ENCODE measurements at regions not wholly inside any gene's neighbourhood (a gene's known extent, or its start where the extent isn't known, plus 50 kb on each side); places are given as distances from the start of the nearest gene placed in this dataset.
"Not testable (repeated sequence)": the region's sequence is repeated elsewhere in the genome, so short reads cannot be mapped to it uniquely, and the experiment has no call there.

GRCh38 chrX:124426288-124427169 lies 80.2 kb downstream of the SH2D1A start:
- DNase-seq (ENCODE audit: low read depth), result no peak

DNA sequence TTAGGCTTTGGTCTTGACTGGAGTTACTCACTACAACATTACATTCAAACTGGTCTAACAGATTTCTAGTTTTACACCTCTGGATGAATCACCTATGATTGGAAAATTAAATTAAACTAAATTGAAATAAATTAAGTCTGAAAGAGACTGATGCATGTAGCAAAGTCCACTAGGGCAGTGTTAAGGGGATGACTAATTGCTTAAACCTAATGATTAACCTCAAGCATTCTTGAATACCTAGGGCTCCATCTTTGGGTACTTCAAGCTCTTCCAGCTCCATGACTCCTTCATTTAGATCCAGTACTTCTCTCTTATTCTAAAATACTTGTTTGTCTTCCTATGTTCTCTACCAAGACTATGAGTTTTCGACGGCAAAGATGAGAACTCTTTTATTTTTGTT lies 86.8 kb downstream of the SH2D1A start:
- DNase-seq (ENCODE audit: low read depth), result no peak

GRCh38 chrX:124435616-124436015 lies 89.3 kb downstream of the SH2D1A start:
- no peak for DNase-seq (ENCODE audit: low read depth)

DNA sequence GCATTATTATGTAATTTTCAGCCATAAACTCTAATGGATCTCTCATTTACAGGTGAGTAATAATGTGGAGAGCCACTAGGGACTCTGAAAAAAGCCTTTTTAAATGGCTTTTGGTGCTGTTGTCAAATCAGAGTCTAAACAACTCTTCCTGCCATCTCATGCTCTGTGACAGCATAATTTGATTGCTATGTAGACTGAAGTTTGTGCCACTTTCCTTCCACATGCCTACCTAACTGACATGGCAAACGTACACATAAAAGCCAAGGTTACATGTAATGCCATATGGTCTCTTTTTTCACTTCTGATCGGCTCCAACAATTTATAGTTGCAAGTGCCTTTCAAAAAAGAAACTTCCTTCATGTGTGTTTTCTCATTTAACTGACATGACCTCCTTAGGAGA lies 94.3 kb downstream of the SH2D1A start:
- DNase-seq (ENCODE audit: low read depth), result no peak

- DNase-seq (ENCODE audit: low read depth), result no peak
These were observed 95.7 kb downstream of the SH2D1A start for GRCh38 chrX:124441971-124442590.

- DNase-seq (ENCODE audit: low read depth), result no peak
These were observed 109.6 kb downstream of the SH2D1A start for GRCh38 chrX:124455966-124456365.

DNA sequence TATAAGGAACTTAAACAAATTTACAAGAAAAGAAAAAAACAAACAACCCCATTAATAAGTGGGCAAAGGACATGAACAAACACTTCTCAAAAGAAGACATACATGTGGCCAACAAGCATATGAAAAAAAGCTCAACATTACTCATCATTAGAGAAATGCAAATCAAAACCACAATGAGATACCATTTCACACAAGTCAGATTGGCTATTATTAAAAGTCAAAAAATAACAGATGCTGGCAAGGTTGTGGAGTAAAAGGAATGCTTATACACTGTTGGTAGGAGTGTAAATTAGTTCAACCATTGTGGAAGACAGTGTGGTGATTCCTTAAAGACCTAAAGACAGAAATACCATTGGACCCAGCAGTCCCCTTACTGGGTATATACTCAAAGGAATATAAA lies 113.5 kb downstream of the SH2D1A start:
- DNase-seq (ENCODE audit: low read depth), result not testable (repeated sequence)

DNA sequence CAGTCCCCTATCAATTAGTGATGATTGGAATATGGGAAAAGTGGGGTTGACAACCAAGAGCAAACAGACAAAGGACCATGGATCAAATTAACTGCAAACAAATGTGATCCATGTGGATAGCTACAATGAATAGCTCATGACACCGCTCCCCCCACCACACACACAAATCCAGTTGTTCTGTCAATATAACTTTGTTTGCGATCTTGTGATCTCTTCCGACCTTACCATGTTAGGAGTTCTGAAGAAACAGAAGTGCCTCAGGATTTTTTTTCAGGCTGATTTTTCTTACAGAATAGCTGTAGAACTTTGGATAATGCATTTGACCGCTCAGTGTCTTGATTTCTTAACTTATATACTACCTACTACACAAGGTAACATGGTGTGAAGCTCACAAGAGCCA lies 116.6 kb downstream of the SH2D1A start:
- no peak for DNase-seq (ENCODE audit: low read depth)

DNA sequence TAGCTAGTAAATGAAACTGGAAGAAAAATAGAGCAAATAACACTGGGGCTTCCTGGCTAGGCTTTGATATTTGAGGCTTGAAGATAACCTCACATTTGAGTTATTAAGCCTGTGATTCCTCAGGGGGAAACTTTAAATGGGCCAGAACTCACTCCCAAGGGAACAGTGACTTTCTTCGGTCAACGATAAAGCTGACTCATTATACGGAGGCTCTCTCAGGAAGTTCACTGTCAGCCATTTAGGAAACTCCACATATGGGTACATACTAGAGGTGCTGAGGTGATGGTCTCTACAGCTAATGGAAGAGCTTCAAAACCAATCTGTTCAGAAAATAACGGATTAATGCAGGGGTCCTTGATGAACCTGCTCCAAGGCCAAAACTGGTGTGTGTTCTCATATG lies 120.8 kb downstream of the SH2D1A start:
- DNase-seq (ENCODE audit: low read depth), result no peak

DNA sequence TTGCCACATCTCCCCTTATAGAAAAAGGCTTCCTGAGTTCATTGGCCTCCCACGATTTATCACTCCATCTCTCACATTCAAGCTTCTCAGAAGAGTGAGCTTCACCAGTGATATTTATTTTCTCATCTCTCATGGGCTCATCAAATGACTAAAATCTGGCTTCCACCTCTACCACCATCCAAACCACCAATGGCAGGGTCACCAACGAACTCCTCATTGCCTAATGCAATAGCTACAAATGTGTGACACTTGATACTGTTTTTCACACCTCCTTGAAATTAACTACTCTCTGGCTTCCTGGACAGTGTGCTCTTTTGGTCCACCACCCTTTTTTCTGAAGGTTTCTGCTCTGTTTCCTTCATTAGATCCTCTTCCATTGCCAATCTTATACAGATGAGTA lies 129.0 kb downstream of the SH2D1A start:
- DNase-seq (ENCODE audit: low read depth), result no peak

DNA sequence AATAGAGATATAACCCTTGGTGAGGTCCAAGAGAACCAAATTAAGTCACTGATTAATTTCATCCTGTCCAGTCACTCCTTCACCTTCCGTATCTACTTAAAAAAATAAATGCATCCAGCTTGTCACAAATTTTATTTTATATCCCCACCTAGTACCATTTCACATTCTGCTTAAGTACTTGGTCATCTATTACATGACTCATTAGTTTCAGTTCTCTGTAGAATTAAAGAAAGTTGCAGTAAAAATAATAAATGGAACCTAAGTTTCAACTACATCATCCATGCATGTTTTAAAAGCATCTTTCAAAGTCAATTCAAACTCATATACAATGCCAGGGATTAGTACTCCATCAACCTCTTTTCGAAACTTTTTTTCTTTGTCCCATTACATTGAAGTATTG lies 130.2 kb downstream of the SH2D1A start:
- no peak for DNase-seq (ENCODE audit: low read depth)

- DNase-seq (ENCODE audit: low read depth), result no peak
These were observed 131.7 kb downstream of the SH2D1A start for GRCh38 chrX:124478046-124478445.

GRCh38 chrX:124488412-124489161 lies 142.2 kb downstream of the SH2D1A start:
- no peak for DNase-seq (ENCODE audit: low read depth)

DNA sequence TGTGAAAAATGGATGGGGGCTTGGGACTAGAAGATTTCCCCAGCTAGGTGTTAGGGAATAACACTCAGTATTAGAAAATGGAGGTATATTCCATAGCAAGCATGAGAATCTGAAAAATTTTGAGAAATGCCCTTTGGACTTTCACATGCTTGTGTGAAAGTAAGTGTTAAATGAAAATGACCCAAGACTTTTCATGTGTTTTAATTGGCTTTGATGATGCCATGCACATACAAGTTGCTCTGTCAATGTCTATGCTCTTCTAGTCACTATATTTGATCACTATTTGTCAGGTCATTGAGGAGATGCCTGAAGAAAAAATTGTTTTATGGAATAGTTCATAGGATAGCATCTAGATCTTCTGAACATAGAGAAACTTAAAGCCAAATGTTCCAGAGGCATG lies 147.6 kb downstream of the SH2D1A start:
- no peak for DNase-seq (ENCODE audit: low read depth)

DNA sequence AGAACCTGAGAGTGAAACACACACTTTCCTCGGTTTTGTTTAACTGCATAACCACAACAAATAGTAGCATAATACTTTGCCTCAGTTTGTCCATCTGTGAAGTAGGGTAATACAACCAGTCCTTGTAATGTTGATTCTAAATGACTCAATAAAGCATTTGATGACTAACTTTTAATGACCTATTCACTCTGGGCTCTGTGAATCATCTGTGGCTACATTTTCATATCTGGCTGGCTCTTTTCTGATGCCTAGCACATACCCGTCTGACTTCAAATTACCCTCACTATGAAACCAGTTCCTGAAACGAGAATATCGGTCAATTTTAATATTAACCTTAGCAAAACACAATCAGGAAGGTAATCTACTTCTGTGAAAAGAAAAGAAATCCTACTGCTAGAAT lies 151.0 kb downstream of the SH2D1A start:
- DNase-seq (ENCODE audit: low read depth), result no peak

DNA sequence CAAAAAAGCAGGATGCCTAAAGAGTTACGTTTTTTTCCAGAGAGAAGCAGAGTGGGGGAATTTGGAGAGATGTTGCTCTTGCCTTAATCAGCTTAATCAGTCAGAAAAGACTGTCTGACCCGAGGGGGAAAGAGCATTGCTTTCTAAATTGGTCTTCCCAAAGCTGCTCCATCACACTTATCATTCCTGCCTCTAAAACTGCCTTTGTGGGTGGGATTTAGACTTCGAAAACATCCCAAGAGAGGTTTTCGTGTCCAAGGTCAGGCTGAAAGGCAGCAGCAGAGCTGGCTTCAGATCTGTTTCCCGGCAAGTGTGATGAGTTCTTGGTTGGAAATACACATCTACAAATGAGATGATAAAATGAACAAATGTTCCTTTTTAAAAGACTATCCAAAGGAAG lies 155.2 kb downstream of the SH2D1A start:
- DNase-seq (ENCODE audit: low read depth), result no peak

DNA sequence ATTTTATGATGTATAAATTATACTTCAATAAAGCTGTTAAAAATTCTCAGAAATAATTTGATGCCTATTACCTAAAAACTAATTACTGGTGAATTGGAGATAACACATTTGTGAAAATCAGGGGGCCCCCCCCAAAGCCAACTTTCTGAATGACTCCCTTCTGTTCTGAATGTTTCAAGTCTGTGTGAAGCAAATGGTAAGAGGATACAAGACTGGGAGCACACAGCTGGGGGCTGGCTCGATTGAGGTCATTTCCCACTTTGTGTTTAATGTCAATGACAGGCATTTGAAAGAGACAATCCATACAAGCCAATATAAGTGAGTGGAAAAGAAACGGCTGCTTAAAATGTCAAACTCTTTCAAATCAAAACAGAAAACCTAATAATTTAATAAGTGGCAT lies 155.8 kb downstream of the SH2D1A start:
- DNase-seq (ENCODE audit: low read depth), result no peak

DNA sequence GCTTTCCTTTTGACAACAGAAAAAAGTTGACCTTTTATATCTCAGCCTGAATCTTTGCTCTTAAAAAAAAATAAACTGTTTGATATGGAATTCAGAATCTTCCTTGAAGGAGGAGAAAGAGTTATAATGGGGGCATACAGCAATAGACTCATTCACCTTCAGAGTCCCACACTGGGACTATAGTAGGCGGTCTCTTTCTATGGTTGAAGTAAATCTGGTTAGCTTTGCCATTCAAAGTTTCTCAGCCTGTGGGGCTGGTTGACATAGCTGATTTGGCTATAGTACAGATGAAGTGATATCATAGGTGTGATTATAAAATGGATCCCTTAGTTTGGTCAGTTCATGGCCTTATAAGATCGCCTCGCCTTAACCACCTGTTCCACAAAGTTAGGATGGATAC lies 156.2 kb downstream of the SH2D1A start:
- DNase-seq (ENCODE audit: low read depth), result no peak

DNA sequence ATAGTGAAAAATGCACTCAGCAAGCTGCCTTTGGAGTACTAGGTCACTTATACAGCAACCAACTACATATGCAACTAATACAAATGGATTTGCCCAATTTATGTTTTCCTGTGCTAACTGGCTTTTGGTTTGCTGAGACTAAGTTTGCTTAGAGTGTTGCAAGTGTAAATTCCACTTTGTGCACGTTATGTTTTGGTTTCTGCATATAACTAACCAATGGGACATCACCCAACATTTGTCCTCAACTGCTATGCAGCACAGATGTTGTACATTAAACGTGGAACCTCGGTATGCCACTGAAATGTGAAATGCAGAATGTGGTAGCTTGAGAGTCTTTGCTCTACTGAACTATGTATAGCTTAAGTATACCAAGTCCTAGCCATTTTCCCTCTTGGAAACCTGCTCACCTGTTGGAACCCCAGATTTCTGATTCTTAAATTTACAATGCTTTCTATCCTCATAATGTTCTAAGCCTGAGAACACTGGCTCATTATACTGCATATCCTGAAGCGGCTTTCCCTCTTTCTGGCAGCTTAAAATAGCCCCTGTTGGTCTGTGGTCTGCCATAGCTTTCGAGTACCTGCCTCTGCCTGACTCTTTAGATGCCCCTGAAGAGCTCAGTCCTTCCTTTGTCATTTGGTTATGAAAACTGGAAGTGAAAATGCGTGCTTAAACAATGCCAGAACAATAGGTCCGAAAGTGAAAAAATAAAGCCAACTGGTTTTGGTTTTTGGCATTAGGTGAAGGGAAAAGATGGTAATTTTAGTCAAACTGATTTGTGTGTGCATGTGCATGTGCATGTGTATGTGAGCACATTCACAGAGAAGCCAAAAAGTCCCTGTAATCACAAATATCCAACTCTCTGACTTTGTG lies 158.0 kb downstream of the SH2D1A start:
- no peak for DNase-seq (ENCODE audit: low read depth)

- DNase-seq (ENCODE audit: low read depth), result no peak
These were observed 159.7 kb downstream of the SH2D1A start for GRCh38 chrX:124506066-124506465.

- DNase-seq (ENCODE audit: low read depth), result no peak
These were observed 160.9 kb downstream of the SH2D1A start for GRCh38 chrX:124507246-124507645.

DNA sequence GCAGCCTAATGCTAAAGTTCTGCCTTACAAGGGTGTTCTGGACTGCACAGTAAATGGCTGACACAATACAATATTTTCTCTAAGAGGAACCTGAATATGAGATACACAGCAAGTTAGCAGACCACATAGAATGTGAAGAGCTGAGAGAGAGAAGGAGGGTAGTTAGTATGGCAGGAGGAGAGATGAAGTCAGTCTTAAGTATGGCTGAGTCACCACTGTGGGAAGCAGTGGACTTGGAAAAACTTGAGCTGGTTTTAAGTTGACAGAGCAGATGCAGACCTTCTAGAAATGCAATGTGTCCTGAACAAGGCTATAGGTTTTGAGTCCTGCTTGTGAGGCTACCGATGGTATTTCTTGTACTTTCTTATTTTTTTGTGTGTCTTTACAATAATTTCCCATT lies 172.5 kb downstream of the SH2D1A start:
- no peak for DNase-seq (ENCODE audit: low read depth)

All from activated gamma-delta T cell treated with anti-CD3 and anti-CD28 coated beads, Interleukin-2, amount 50 U/mL, for 16 hours (primary cell).